SK-N-SH (cell line): ENCODE measurements at regions not wholly inside any gene's neighbourhood (a gene's known extent, or its start where the extent isn't known, plus 50 kb on each side); places are given as distances from the start of the nearest gene placed in this dataset.

ENCODE experiments used
- CTCF ChIA-PET: fragments of 300-600, 350-600 bp; formaldehyde crosslinking; extraction: SDS; loops from one replicate; lab custom pipeline; 2021; lab: Yijun Ruan, JAX
- POLR2A ChIA-PET: fragments of 350-600 bp; sonication (Branson Sonifier 250); formaldehyde crosslinking; extraction: SDS; loops from one replicate; lab custom pipeline; 2020; ENCODE audit warnings: antibody characterized with exemption, inconsistent platforms; lab: Yijun Ruan, JAX
- DNase-seq: peaks from one replicate; pipeline ENCODE4 v3.0.0; 2012
- H2AFZ ChIP-seq: fragments of 200-600 bp; sonication (generic); 2 replicates; pipeline ENCODE4 v1.8.1; 2016; ENCODE audit warnings: antibody characterized with exemption, mild to moderate bottlenecking, low read depth
- H3F3A ChIP-seq: fragments of 200-600 bp; sonication (generic); replicated peaks from 2 replicates; pipeline ENCODE3; 2016; ENCODE audit warnings: antibody characterized with exemption, mild to moderate bottlenecking; ENCODE audit not compliant: insufficient read depth
- H3K27ac ChIP-seq, 2 experiments: fragments of 200-500 bp in 1 of 2; fragments of 200-600 bp in 1 of 2; sonication (Bioruptor generic) in 1 of 2; sonication (generic), shearing (Covaris generic) in 1 of 2; 2 replicates each; pipeline versions ENCODE4 v1.5.1 to v1.6.1; 2014 to 2016; ENCODE audit warnings: low read depth in 2 of 2, inconsistent platforms in 1 of 2, low read length in 1 of 2, mild to moderate bottlenecking in 1 of 2, mixed read lengths in 1 of 2
- H3K27me3 ChIP-seq: fragments of 200-600 bp; sonication (generic), shearing (Covaris generic); 2 replicates; pipeline ENCODE4 v1.6.1; 2016; ENCODE audit warnings: mixed run types; ENCODE audit not compliant: insufficient read depth
- H3K36me3 ChIP-seq, 2 experiments: fragments of 200-500 bp in 1 of 2; fragments of 200-600 bp in 1 of 2; sonication (Bioruptor generic) in 1 of 2; sonication (generic) in 1 of 2; replicated peaks in 1 of 2; 2 replicates each; pipeline versions ENCODE3 to v1.5.1; 2014 to 2016; ENCODE audit warnings: low read length in 1 of 2, mild to moderate bottlenecking in 1 of 2; ENCODE audit not compliant: insufficient read depth in 2 of 2, control insufficient read depth in 1 of 2
- H3K4me1 ChIP-seq, 2 experiments: fragments of 200-500 bp in 1 of 2; fragments of 200-600 bp in 1 of 2; sonication (Bioruptor generic) in 1 of 2; sonication (generic), shearing (Covaris generic) in 1 of 2; 2 replicates each; pipeline versions ENCODE4 v1.5.1 to v1.6.1; 2014 to 2016; ENCODE audit warnings: low read depth in 1 of 2, low read length in 1 of 2, mixed run types in 1 of 2; ENCODE audit not compliant: insufficient read depth in 2 of 2, control insufficient read depth in 1 of 2
- H3K4me2 ChIP-seq: fragments of 200-600 bp; sonication (generic), shearing (Covaris generic); 2 replicates; pipeline ENCODE4 v1.6.1; 2017; ENCODE audit warnings: mixed run types
- H3K4me3 ChIP-seq, 2 experiments: fragments of 200-500 bp in 1 of 2; fragments of 200-600 bp in 1 of 2; sonication (Bioruptor generic) in 1 of 2; sonication (generic), shearing (Covaris generic) in 1 of 2; 2 replicates each; pipeline versions ENCODE4 v1.5.1 to v1.8.1; 2014 to 2016; ENCODE audit warnings: low read depth in 2 of 2, inconsistent platforms in 1 of 2, low read length in 1 of 2, mild to moderate bottlenecking in 1 of 2, mixed read lengths in 1 of 2, moderate library complexity in 1 of 2
- H3K79me2 ChIP-seq: fragments of 200-600 bp; sonication (generic); 2 replicates; pipeline ENCODE4 v1.8.1; 2017; ENCODE audit warnings: mild to moderate bottlenecking; ENCODE audit not compliant: insufficient read depth
- H3K9ac ChIP-seq: fragments of 200-600 bp; sonication (generic); 2 replicates; pipeline ENCODE4 v1.6.1; 2017; ENCODE audit warnings: mixed run types
- H3K9me2 ChIP-seq: fragments of 200-600 bp; sonication (generic); 2 replicates; pipeline ENCODE4 v1.6.1; 2017; ENCODE audit warnings: mixed run types
- H3K9me3 ChIP-seq: fragments of 200-600 bp; sonication (generic); 2 replicates; pipeline ENCODE4 v1.6.1; 2017; ENCODE audit warnings: mixed run types, mild to moderate bottlenecking, moderate library complexity
- H4K20me1 ChIP-seq: fragments of 200-600 bp; sonication (generic); 2 replicates; pipeline ENCODE4 v1.6.1; 2017; ENCODE audit warnings: mild to moderate bottlenecking, mixed run types; ENCODE audit not compliant: insufficient read depth
- EP300 ChIP-seq, 2 experiments: IDR thresholded peaks; 2 replicates each; pipeline versions ENCODE4 v1.4.0 to v1.6.1; 2012; ENCODE audit warnings: borderline replicate concordance in 1 of 2, low read depth in 1 of 2, low read length in 1 of 2
- FOXJ3 ChIP-seq: sonication (generic); formaldehyde crosslinking; IDR thresholded peaks from 2 replicates; pipeline ENCODE4 v1.5.1; 2020; ENCODE audit warnings: mild to moderate bottlenecking, missing genetic modification reagents
- GABPA ChIP-seq: IDR thresholded peaks from 2 replicates; pipeline ENCODE4 v1.4.0; 2012; ENCODE audit warnings: low read depth, mild to moderate bottlenecking
- GATA2 ChIP-seq: sonication (generic); formaldehyde crosslinking; IDR thresholded peaks from 2 replicates; pipeline ENCODE4 v1.5.0; 2020; ENCODE audit warnings: mild to moderate bottlenecking, missing genetic modification reagents
- POLR2AphosphoS5 ChIP-seq: IDR thresholded peaks from 2 replicates; pipeline ENCODE4 v1.6.1; 2012; ENCODE audit warnings: low read depth, low read length
- RFX5 ChIP-seq: IDR thresholded peaks from 2 replicates; pipeline ENCODE4 v1.6.1; 2012; ENCODE audit warnings: mild to moderate bottlenecking, improper control_type of control experiment, low read length
- RXRA ChIP-seq: IDR thresholded peaks from 2 replicates; pipeline ENCODE4 v1.4.0; 2012; ENCODE audit warnings: low read depth, mild to moderate bottlenecking, borderline replicate concordance
- TEAD4 ChIP-seq: IDR thresholded peaks from 2 replicates; pipeline ENCODE4 v1.4.0; 2012; ENCODE audit warnings: mild to moderate bottlenecking, borderline replicate concordance; ENCODE audit not compliant: insufficient read depth
- whole genome bisulfite sequencing: methylation state at CpG from one replicate; pipeline ENCODE4 v1.1.6; 2017; ENCODE audit warnings: low lambda C conversion rate; 5-methylcytosine and 5-hydroxymethylcytosine counted together
- TF ChIP-seq, protein P1 (sequence below): fragments of 150-350 bp; IDR thresholded peaks from 2 replicates; pipeline ENCODE4 v1.6.1; 2017; ENCODE audit warnings: antibody characterized with exemption, low read length, low read depth, borderline replicate concordance
- TF ChIP-seq, protein P2 (sequence below): IDR thresholded peaks from 2 replicates; pipeline ENCODE4 v1.4.0; 2012; ENCODE audit warnings: low read depth, borderline replicate concordance
- TF ChIP-seq, protein P3 (sequence below): fragments of 200-600 bp; sonication (generic); IDR thresholded peaks from 2 replicates; pipeline ENCODE4 v1.6.1; 2017; ENCODE audit warnings: antibody characterized with exemption, mild to moderate bottlenecking, moderate library complexity

DNA sequence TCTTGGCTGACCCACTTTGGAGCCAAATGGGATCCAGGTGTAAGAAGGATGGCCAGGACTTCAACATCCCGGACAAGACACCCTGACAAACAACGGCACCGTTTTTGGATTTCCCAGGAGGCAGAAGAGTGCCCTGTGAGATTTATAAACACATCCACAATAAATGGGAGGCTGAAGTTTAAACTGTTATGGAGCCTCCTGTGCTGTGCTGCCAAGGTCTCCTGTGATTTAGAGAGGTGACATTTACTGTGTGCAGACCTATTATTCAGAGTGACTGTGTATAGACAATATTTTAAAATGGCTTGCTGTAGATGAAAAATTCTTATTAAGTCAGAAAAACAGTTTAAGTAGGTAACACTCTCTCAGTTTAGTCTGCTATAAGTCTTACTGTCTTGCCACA, 401.5 kb upstream of the ETAA1 start:
- Histone ChIP-seq H3K27me3 (no peaks in the 10 kb centered on the region), H3K9me3 (no peaks in the 10 kb centered on the region), H3K4me2 (no peak overlapping the region), H3K9me2 (no peaks in the 10 kb centered on the region), H3K4me3 (no peak overlapping the region), H3K79me2 (no peaks in the 10 kb centered on the region), H3F3A (no peaks in the 10 kb centered on the region), H2AFZ (no peak overlapping the region), H3K36me3 (no peaks in the 10 kb centered on the region), H3K27ac (no peak overlapping the region), H3K4me1 (peaks cover 0 to 4% of the 10 kb centered on the region in 2 experiments; a peak in 2 of 4 replicates), H3K9ac (no peak overlapping the region), H4K20me1 (no peaks in the 10 kb centered on the region)
- DNase-seq: no peak
- POLR2A ChIA-PET: no interaction called here
- TF ChIP-seq, protein P1, sequence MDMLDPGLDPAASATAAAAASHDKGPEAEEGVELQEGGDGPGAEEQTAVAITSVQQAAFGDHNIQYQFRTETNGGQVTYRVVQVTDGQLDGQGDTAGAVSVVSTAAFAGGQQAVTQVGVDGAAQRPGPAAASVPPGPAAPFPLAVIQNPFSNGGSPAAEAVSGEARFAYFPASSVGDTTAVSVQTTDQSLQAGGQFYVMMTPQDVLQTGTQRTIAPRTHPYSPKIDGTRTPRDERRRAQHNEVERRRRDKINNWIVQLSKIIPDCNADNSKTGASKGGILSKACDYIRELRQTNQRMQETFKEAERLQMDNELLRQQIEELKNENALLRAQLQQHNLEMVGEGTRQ: no peak
- TF ChIP-seq RFX5 (no peak), GATA2 (no peak), POLR2AphosphoS5 (no peak), RXRA (no peak), GABPA (no peak), EP300 (IDR thresholded peaks at IDR 0.05; ENCODE audit: borderline replicate concordance in 1 of 2, low read depth in 1 of 2, low read length in 1 of 2) (no peak), FOXJ3 (no peak)
- TF ChIP-seq, protein P2, sequence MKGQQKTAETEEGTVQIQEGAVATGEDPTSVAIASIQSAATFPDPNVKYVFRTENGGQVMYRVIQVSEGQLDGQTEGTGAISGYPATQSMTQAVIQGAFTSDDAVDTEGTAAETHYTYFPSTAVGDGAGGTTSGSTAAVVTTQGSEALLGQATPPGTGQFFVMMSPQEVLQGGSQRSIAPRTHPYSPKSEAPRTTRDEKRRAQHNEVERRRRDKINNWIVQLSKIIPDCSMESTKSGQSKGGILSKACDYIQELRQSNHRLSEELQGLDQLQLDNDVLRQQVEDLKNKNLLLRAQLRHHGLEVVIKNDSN: no peak
- 83% methylated on average over 3 of the region's 3 CpGs for WGBS
- CTCF ChIA-PET: no interaction called here

DNA sequence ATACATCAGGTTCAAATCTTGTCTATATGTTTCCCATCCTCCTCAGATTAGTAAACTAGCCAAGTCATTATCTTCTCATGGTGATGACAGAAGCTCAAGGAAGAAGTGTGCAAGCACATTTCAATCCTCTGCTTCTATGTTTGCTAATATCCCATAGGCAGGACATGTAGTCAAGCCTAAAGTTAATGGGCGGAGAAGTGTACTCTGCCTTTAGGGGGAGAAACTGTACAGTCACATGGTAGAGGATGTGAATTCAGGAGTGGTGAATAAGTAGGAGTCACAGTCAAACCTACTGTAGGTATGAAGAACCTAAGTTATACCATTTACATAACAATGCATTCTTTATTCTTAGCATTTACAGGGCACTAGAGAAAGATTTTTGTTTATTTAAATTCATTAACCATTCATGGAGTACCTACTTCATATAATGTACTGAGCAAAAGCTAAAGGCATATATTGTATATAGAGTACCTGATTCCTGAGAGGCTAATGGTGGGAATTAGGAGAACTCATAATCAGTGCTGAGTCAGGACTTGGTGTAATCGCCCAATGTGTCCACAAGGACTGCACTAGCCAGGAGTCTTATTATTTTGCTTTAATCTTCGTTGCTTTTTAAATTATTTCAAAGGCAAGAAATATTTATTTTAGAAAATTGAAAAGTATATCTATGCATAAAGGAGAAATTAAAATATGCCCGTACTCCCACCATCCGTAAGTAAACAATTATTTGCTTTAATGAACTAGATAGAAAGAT, 394.3 kb upstream of the ETAA1 start:
- Histone ChIP-seq H3K79me2 (no peaks in the 10 kb centered on the region), H3K4me2 (no peak overlapping the region), H3K36me3 (no peaks in the 10 kb centered on the region), H3F3A (no peaks in the 10 kb centered on the region), H3K27ac (no peak overlapping the region), H3K27me3 (no peaks in the 10 kb centered on the region), H3K4me1 (peaks cover 0 to 20% of the 10 kb centered on the region in 2 experiments; a peak in 2 of 4 replicates), H3K9me3 (no peaks in the 10 kb centered on the region), H3K4me3 (no peak overlapping the region), H4K20me1 (no peaks in the 10 kb centered on the region), H3K9me2 (no peaks in the 10 kb centered on the region), H3K9ac (no peak overlapping the region), H2AFZ (no peak overlapping the region)
- ChIA-PET CTCF (no interaction called here), POLR2A (interaction anchor here (0.6 kb wide), 1 partner anchor 724 kb away, joined by 3 read pairs; no protein-coding TSS in a partner anchor)
- no peak for DNase-seq
- TF ChIP-seq TEAD4: no peak
- TF ChIP-seq, protein P3, sequence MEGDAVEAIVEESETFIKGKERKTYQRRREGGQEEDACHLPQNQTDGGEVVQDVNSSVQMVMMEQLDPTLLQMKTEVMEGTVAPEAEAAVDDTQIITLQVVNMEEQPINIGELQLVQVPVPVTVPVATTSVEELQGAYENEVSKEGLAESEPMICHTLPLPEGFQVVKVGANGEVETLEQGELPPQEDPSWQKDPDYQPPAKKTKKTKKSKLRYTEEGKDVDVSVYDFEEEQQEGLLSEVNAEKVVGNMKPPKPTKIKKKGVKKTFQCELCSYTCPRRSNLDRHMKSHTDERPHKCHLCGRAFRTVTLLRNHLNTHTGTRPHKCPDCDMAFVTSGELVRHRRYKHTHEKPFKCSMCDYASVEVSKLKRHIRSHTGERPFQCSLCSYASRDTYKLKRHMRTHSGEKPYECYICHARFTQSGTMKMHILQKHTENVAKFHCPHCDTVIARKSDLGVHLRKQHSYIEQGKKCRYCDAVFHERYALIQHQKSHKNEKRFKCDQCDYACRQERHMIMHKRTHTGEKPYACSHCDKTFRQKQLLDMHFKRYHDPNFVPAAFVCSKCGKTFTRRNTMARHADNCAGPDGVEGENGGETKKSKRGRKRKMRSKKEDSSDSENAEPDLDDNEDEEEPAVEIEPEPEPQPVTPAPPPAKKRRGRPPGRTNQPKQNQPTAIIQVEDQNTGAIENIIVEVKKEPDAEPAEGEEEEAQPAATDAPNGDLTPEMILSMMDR: peak; percentile 18; the same call in 1 of the 2 replicates
- 75% methylated on average over 5 of the region's 5 CpGs for WGBS
